Endothelial cell of umbilical vein (primary cell): ENCODE measurements at regions not wholly inside any gene's neighbourhood (a gene's known extent, or its start where the extent isn't known, plus 50 kb on each side); places are given as distances from the start of the nearest gene placed in this dataset.

Experiments
- BruUV-seq: library from RNA; stranded (reverse); fragments of 400-500 nt; replicated peaks from 2 replicates; lab custom pipeline; 2021; lab: Mats Ljungman, UMichigan
- CTCF ChIA-PET: fragments of 300-600, 350-600 bp; sonication (Branson Sonifier 250); formaldehyde crosslinking; loops from one replicate; lab custom pipeline; 2021; ENCODE audit warnings: antibody characterized with exemption, inconsistent platforms; lab: Charles Lee
- POLR2A ChIA-PET: fragments of 300-600, 350-600 bp; sonication (Branson Sonifier 250); formaldehyde crosslinking; loops from one replicate; lab custom pipeline; 2021; ENCODE audit warnings: antibody characterized with exemption, inconsistent platforms; lab: Charles Lee
- DNase-seq: peaks from one replicate; pipeline ENCODE4 v3.0.0-alpha.2; 2011; ENCODE audit warnings: low read depth, low spot score
- FAIRE-seq: peaks from 2 replicates; lab custom pipeline; 2011; peaks lifted over from hg19 to GRCh38; lab: Jason Lieb, UNC
- H2AFZ ChIP-seq: 2 replicates; pipeline ENCODE4 v1.6.0; 2012; ENCODE audit warnings: low read depth, low read length, control low read depth, inconsistent platforms
- H3K27ac ChIP-seq: 2 replicates; pipeline ENCODE4 v1.5.1; 2011; ENCODE audit warnings: low read depth, mild to moderate bottlenecking, control low read depth, low read length, moderate library complexity; ENCODE audit not compliant: insufficient read depth
- H3K27me3 ChIP-seq, 2 experiments: 2 replicates each; pipeline versions ENCODE4 v1.6.0 to v1.6.1; 2011; ENCODE audit warnings: low read length in 2 of 2, mixed read lengths in 1 of 2; ENCODE audit not compliant: control insufficient read depth in 2 of 2, insufficient read depth in 2 of 2
- H3K36me3 ChIP-seq, 2 experiments: 2 replicates in 1 of 2; 3 replicates in 1 of 2; pipeline ENCODE4 v1.5.1; 2011; ENCODE audit warnings: low read length in 2 of 2, mild to moderate bottlenecking in 1 of 2, moderate library complexity in 1 of 2; ENCODE audit not compliant: control insufficient read depth in 2 of 2, insufficient read depth in 2 of 2; ENCODE audit errors: extremely low read depth in 1 of 2
- H3K4me1 ChIP-seq: 3 replicates; pipeline ENCODE4 v1.5.1; 2011; ENCODE audit warnings: mild to moderate bottlenecking, low read length; ENCODE audit not compliant: control insufficient read depth, insufficient read depth; ENCODE audit errors: extremely low read depth
- H3K4me2 ChIP-seq: 2 replicates; pipeline ENCODE4 v1.6.1; 2011; ENCODE audit warnings: low read length, control low read depth, mixed read lengths; ENCODE audit not compliant: insufficient read depth
- H3K4me3 ChIP-seq, 3 experiments: fragments of 200-600 bp in 1 of 3; sonication (generic), shearing (Covaris generic) in 1 of 3; replicated peaks in 1 of 3; 2 replicates each; pipeline ENCODE4 v1.5.1; 2011 to 2016; ENCODE audit warnings: control low read depth in 3 of 3, low read length in 3 of 3, mild to moderate bottlenecking in 2 of 3, inconsistent platforms in 1 of 3, low read depth in 1 of 3, moderate library complexity in 1 of 3; ENCODE audit not compliant: insufficient read depth in 1 of 3
- H3K79me2 ChIP-seq: 2 replicates; pipeline ENCODE4 v1.6.0; 2012; ENCODE audit warnings: low read length, inconsistent platforms; ENCODE audit not compliant: control insufficient read depth, insufficient read depth
- H3K9ac ChIP-seq: replicated peaks from 2 replicates; pipeline ENCODE3; 2011; ENCODE audit warnings: low read length, control low read depth; ENCODE audit not compliant: insufficient read depth; ENCODE audit errors: extremely low read depth
- H3K9me1 ChIP-seq: replicated peaks from 3 replicates; pipeline ENCODE4 v1.6.0; 2011; ENCODE audit warnings: mild to moderate bottlenecking, low read length; ENCODE audit not compliant: control insufficient read depth, insufficient read depth; ENCODE audit errors: extremely low read depth
- H3K9me3 ChIP-seq: replicated peaks from 2 replicates; pipeline ENCODE4 v1.5.1; 2012; ENCODE audit warnings: low read length, inconsistent platforms; ENCODE audit not compliant: control insufficient read depth, insufficient read depth
- H4K20me1 ChIP-seq: replicated peaks from 2 replicates; pipeline ENCODE3; 2011; ENCODE audit warnings: mild to moderate bottlenecking, low read length; ENCODE audit not compliant: control insufficient read depth, insufficient read depth; ENCODE audit errors: extremely low read depth
- EZH2 ChIP-seq: IDR thresholded peaks from 2 replicates; pipeline ENCODE4 v1.6.1; 2012; ENCODE audit warnings: borderline replicate concordance, low read depth, mild to moderate bottlenecking, moderate library complexity, low read length, inconsistent platforms; ENCODE audit not compliant: severe bottlenecking
- FOS ChIP-seq: IDR thresholded peaks from 2 replicates; pipeline ENCODE4 v1.6.1; 2011; ENCODE audit warnings: mild to moderate bottlenecking, low read length, moderate library complexity, borderline replicate concordance; ENCODE audit not compliant: insufficient read depth
- GATA2 ChIP-seq: IDR thresholded peaks from 2 replicates; pipeline ENCODE4 v1.7.0; 2011; ENCODE audit warnings: low read depth, mild to moderate bottlenecking, moderate library complexity, mixed read lengths, low read length; ENCODE audit not compliant: insufficient read length, insufficient read depth
- JUN ChIP-seq: IDR thresholded peaks from 2 replicates; pipeline ENCODE4 v1.6.1; 2011; ENCODE audit warnings: borderline replicate concordance, low read depth; ENCODE audit not compliant: insufficient read length, insufficient read depth
- MYC ChIP-seq: IDR thresholded peaks from one replicate; pipeline ENCODE4 v1.6.1; 2011; ENCODE audit warnings: mild to moderate bottlenecking, low read depth, low read length
- POLR2A ChIP-seq: IDR thresholded peaks from 2 replicates; pipeline ENCODE4 v1.6.1; 2012; ENCODE audit warnings: low read depth, mild to moderate bottlenecking, control low read depth, low read length
- POLR2AphosphoS5 ChIP-seq: IDR thresholded peaks from 2 replicates; pipeline ENCODE4 v1.6.1; 2012; ENCODE audit warnings: low read depth, mild to moderate bottlenecking, control low read depth, low read length, moderate library complexity; ENCODE audit not compliant: insufficient read depth
- dilution Hi-C: fragments of 300-500 bp; cut with MboI; formaldehyde crosslinking; loops from one replicate; pipeline ENCODE4 v1.15.0; 2019; ENCODE audit warnings: low sequenced_read_pairs; ENCODE audit not compliant: extremely low pct_ligation_motif_present
- intact Hi-C: fragments of 100-400 bp; cut with micrococcal nuclease; formaldehyde crosslinking; loops from one replicate; pipeline ENCODE4 v1.10.0; 2022
- TF ChIP-seq, protein P1 (sequence below), 2 donors: IDR thresholded peaks; 1 replicate in 1 of 2; 2 replicates in 1 of 2; pipeline ENCODE4 v1.5.1; 2011; ENCODE audit warnings: low read length in 2 of 2, mild to moderate bottlenecking in 2 of 2, moderate library complexity in 2 of 2, control low read depth in 1 of 2, inconsistent platforms in 1 of 2, low read depth in 1 of 2; ENCODE audit not compliant: insufficient read depth in 1 of 2; ENCODE audit errors: extremely low read depth in 1 of 2
- TF ChIP-seq, protein P2 (sequence below): IDR thresholded peaks from 2 replicates; pipeline ENCODE4 v1.6.1; 2011; ENCODE audit not compliant: insufficient read depth, insufficient read length

DNA sequence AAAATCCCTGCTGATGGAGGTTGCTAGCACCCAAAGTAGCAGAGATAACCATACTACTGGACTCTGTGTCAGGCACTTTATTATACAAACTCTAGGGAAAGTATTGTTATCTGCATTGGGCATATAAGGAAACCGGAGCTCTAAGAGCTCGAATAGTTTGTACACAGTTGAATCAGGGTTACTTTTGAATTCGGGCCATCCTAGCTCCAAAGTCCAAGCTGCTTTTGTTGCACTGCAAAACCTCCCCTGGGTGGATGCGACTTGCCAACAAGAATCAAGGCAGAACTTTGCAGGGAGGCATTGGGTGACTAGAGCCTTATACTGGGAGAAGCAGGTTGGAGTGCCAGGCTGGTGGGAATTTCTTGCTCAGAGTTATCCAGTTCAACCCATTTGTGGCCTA, 435.1 kb downstream of the SPATA31D1 start:
- Histone ChIP-seq H3K79me2 (no peaks in the 10 kb centered on the region), H4K20me1 (no peaks in the 10 kb centered on the region), H3K9ac (no peak overlapping the region), H3K36me3 (no peaks in the 10 kb centered on the region), H3K4me1 (no peaks in the 10 kb centered on the region), H3K9me1 (no peaks in the 10 kb centered on the region), H3K4me3 (no peak overlapping the region), H3K27me3 (no peaks in the 10 kb centered on the region), H2AFZ (no peak overlapping the region), H3K4me2 (no peak overlapping the region), H3K27ac (no peak overlapping the region), H3K9me3 (no peaks in the 10 kb centered on the region)
- no peak for TF ChIP-seq POLR2A
- no peak for TF ChIP-seq EZH2
- TF ChIP-seq, protein P1, sequence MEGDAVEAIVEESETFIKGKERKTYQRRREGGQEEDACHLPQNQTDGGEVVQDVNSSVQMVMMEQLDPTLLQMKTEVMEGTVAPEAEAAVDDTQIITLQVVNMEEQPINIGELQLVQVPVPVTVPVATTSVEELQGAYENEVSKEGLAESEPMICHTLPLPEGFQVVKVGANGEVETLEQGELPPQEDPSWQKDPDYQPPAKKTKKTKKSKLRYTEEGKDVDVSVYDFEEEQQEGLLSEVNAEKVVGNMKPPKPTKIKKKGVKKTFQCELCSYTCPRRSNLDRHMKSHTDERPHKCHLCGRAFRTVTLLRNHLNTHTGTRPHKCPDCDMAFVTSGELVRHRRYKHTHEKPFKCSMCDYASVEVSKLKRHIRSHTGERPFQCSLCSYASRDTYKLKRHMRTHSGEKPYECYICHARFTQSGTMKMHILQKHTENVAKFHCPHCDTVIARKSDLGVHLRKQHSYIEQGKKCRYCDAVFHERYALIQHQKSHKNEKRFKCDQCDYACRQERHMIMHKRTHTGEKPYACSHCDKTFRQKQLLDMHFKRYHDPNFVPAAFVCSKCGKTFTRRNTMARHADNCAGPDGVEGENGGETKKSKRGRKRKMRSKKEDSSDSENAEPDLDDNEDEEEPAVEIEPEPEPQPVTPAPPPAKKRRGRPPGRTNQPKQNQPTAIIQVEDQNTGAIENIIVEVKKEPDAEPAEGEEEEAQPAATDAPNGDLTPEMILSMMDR (IDR thresholded peaks at IDR 0.05; ENCODE audit: extremely low read depth in 1 of 2, insufficient read depth in 1 of 2, low read depth in 1 of 2, low read length in 2 of 2) = no peak
- TF ChIP-seq JUN = no peak
- TF ChIP-seq MYC = no peak
- no peak for TF ChIP-seq GATA2
- no peak for TF ChIP-seq POLR2AphosphoS5
- TF ChIP-seq FOS = no peak
- TF ChIP-seq, protein P2, sequence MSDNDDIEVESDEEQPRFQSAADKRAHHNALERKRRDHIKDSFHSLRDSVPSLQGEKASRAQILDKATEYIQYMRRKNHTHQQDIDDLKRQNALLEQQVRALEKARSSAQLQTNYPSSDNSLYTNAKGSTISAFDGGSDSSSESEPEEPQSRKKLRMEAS = no peak
- no TSS peak for BruUV-seq
- intact Hi-C loops (no loop called here), dilution Hi-C loops (no loop called here)
- FAIRE-seq (no peak), DNase-seq (no peak)
- ChIA-PET POLR2A (no interaction called here), CTCF (no interaction called here)
